VCaP (cell line): ENCODE measurements at regions not wholly inside any gene's neighbourhood (a gene's known extent, or its start where the extent isn't known, plus 50 kb on each side); places are given as distances from the start of the nearest gene placed in this dataset.

Experiments
- H3K27ac ChIP-seq: fragments of 450-650 bp; 2 replicates; pipeline ENCODE4 v1.5.1; 2017
- CTCF ChIP-seq: fragments of 450-650 bp; conservative IDR thresholded peaks from 2 replicates; pipeline ENCODE4 v1.5.1; 2017; ENCODE audit warnings: mild to moderate bottlenecking, moderate library complexity

GRCh38 chr16:47778106-47778801, 317.1 kb downstream of the PHKB start:
- no peak for TF ChIP-seq CTCF
- no peak overlapping the region for H3K27ac ChIP-seq

- TF ChIP-seq CTCF, result no peak
- no peak overlapping the region for H3K27ac ChIP-seq
These were observed 316.1 kb downstream of the PHKB start for GRCh38 chr16:47777220-47777619.

- no peak overlapping the region for H3K27ac ChIP-seq
- 0 out of 2 replicates have a peak, but pooled peaks have one; percentile 5 for TF ChIP-seq CTCF
These were observed 313.5 kb downstream of the PHKB start for GRCh38 chr16:47774661-47775060.

GRCh38 chr16:47753659-47754058, 292.5 kb downstream of the PHKB start:
- no peak for TF ChIP-seq CTCF
- no peak overlapping the region for H3K27ac ChIP-seq
